ENCODE measurements at regions not wholly inside any gene's neighbourhood (a gene's known extent, or its start where the extent isn't known, plus 50 kb on each side); places are given as distances from the start of the nearest gene placed in this dataset.

- DNase-seq (ENCODE audit: low read depth) = no peak
These were observed 74.2 kb upstream of the ZBED5 start for GRCh38 chr11:10931761-10932670.

- DNase-seq (ENCODE audit: low read depth) = peak; percentile 66
These were observed 73.3 kb upstream of the ZBED5 start for GRCh38 chr11:10930972-10931760.

- no peak for DNase-seq (ENCODE audit: low read depth)
These were observed 72.5 kb upstream of the ZBED5 start for GRCh38 chr11:10930224-10930971.

GRCh38 chr11:10927538-10927937, 69.7 kb upstream of the ZBED5 start:
- DNase-seq (ENCODE audit: low read depth) = no peak

GRCh38 chr11:10926801-10927211, 69.0 kb upstream of the ZBED5 start:
- DNase-seq (ENCODE audit: low read depth) = no peak

GRCh38 chr11:10925149-10925926, 67.5 kb upstream of the ZBED5 start:
- DNase-seq (ENCODE audit: low read depth) = no peak

GRCh38 chr11:10923882-10924281, 66.0 kb upstream of the ZBED5 start:
- no peak for DNase-seq (ENCODE audit: low read depth)

- no peak for DNase-seq (ENCODE audit: low read depth)
These were observed 65.0 kb upstream of the ZBED5 start for GRCh38 chr11:10922892-10923291.

- DNase-seq (ENCODE audit: low read depth) = no peak
These were observed 63.0 kb upstream of the ZBED5 start for GRCh38 chr11:10920875-10921274.

GRCh38 chr11:10920205-10920604, 62.4 kb upstream of the ZBED5 start:
- DNase-seq (ENCODE audit: low read depth) = no peak

GRCh38 chr11:10918698-10919097, 60.8 kb upstream of the ZBED5 start:
- DNase-seq (ENCODE audit: low read depth) = peak; percentile 84

- no peak for DNase-seq (ENCODE audit: low read depth)
These were observed 60.4 kb upstream of the ZBED5 start for GRCh38 chr11:10918275-10918674.

GRCh38 chr11:10917802-10918201, 59.9 kb upstream of the ZBED5 start:
- DNase-seq (ENCODE audit: low read depth) = no peak

- peak; percentile 58 for DNase-seq (ENCODE audit: low read depth)
These were observed 58.8 kb upstream of the ZBED5 start for GRCh38 chr11:10916665-10917064.

GRCh38 chr11:10914050-10914449, 56.2 kb upstream of the ZBED5 start:
- DNase-seq (ENCODE audit: low read depth) = no peak

GRCh38 chr11:10913075-10913474, 55.2 kb upstream of the ZBED5 start:
- no peak for DNase-seq (ENCODE audit: low read depth)

- no peak for DNase-seq (ENCODE audit: low read depth)
These were observed 54.1 kb upstream of the ZBED5 start for GRCh38 chr11:10911907-10912306.

GRCh38 chr11:10909141-10909883, 51.5 kb upstream of the ZBED5 start:
- peak; percentile 56 for DNase-seq (ENCODE audit: low read depth)

GRCh38 chr11:10908215-10908951, 50.5 kb upstream of the ZBED5 start:
- DNase-seq (ENCODE audit: low read depth) = peak; percentile 91
